Smooth muscle cell (in vitro differentiated cells): ENCODE measurements at regions not wholly inside any gene's neighbourhood (a gene's known extent, or its start where the extent isn't known, plus 50 kb on each side); places are given as distances from the start of the nearest gene placed in this dataset.

Source experiments
- DNase-seq: peaks from one replicate; lab custom pipeline; 2025; ENCODE audit not compliant: unreplicated experiment; lab: John Stamatoyannopoulos, UW
- H2AFZ ChIP-seq: fragments of 200-600 bp; sonication (generic); 2 replicates; pipeline ENCODE4 v1.6.0; 2016; ENCODE audit warnings: antibody characterized with exemption, low read depth, mild to moderate bottlenecking
- H3F3A ChIP-seq: fragments of 200-600 bp; sonication (generic); 2 replicates; pipeline ENCODE4 v1.6.0; 2017; ENCODE audit warnings: antibody characterized with exemption, low read depth
- H3K27ac ChIP-seq: fragments of 200-600 bp; sonication (generic); 2 replicates; pipeline ENCODE4 v1.5.1; 2016; ENCODE audit warnings: low read depth, mild to moderate bottlenecking
- H3K27me3 ChIP-seq: fragments of 200-600 bp; sonication (generic); 2 replicates; pipeline ENCODE4 v1.6.1; 2016; ENCODE audit warnings: low read depth, mild to moderate bottlenecking
- H3K36me3 ChIP-seq: fragments of 200-600 bp; sonication (generic); 2 replicates; pipeline ENCODE4 v1.5.1; 2016; ENCODE audit warnings: low read depth
- H3K4me1 ChIP-seq: fragments of 200-600 bp; sonication (generic); 2 replicates; pipeline ENCODE4 v1.5.1; 2016; ENCODE audit warnings: low read depth
- H3K4me2 ChIP-seq: fragments of 200-600 bp; sonication (generic); 2 replicates; pipeline ENCODE4 v1.6.0; 2016; ENCODE audit warnings: mild to moderate bottlenecking
- H3K4me3 ChIP-seq: fragments of 200-600 bp; sonication (generic); 2 replicates; pipeline ENCODE4 v1.5.1; 2016; ENCODE audit warnings: mild to moderate bottlenecking
- H3K79me2 ChIP-seq: fragments of 200-600 bp; sonication (generic); 2 replicates; pipeline ENCODE4 v1.6.0; 2016; ENCODE audit warnings: low read depth, mild to moderate bottlenecking
- H3K9ac ChIP-seq: fragments of 200-600 bp; sonication (generic); 2 replicates; pipeline ENCODE4 v1.6.0; 2016; ENCODE audit warnings: low read depth
- H3K9me3 ChIP-seq: fragments of 200-600 bp; sonication (generic); replicated peaks from 2 replicates; pipeline ENCODE4 v1.5.1; 2016; ENCODE audit warnings: low read depth
- H4K20me1 ChIP-seq: fragments of 200-600 bp; sonication (generic); 2 replicates; pipeline ENCODE4 v1.6.0; 2016; ENCODE audit warnings: low read depth
- CTCF ChIP-seq: fragments of 200-600 bp; sonication (generic); IDR thresholded peaks from 2 replicates; pipeline ENCODE4 v1.5.1; 2017; ENCODE audit warnings: borderline replicate concordance, mild to moderate bottlenecking, antibody characterized with exemption; ENCODE audit not compliant: insufficient read depth, poor library complexity, severe bottlenecking
- WGBS: methylation state at CpG from one replicate; pipeline ENCODE4 v1.1.7; 2016; ENCODE audit warnings: low lambda C conversion rate; 5-methylcytosine and 5-hydroxymethylcytosine counted together

DNA sequence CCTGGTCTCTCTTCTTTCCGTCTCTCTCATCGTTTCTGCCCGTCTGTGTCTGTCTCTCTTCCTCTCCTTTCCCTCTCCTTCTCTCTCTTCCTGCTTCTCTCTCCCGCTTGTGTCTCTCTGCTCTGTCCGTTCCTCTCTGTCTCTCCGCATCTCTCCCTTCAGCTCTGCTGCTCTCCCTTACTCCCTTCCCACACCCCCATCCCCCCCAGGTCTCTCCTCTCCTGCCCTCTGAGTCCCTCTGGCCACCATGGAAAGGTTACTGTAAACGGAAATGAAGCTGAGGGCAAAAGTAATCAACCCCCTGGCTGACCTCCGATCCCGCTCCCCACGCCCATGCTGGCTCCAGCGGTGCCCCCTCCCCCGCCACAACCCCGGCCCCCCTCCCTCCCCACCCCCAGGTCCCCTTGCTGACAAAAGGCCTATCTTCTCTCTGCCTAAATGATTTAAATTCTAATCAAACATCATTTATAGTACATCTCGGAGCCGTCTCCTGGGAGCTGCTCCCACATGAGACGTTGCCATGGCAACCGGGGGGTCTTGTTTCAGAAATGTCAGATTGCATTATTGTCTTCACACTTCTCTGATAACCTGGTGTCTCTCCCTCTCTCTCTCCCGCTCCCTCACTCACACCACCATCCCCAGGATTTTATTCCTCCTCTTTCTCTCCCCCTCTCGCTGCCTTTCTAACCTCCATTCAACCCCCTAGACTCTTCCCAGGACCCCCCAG lies 203.8 kb downstream of the RBM19 start:
- no peak overlapping the region for H3K9ac ChIP-seq
- H3K36me3 ChIP-seq, result no peaks in the 10 kb centered on the region
- H3F3A ChIP-seq, result no peaks in the 10 kb centered on the region
- H3K79me2 ChIP-seq, result no peaks in the 10 kb centered on the region
- H3K4me2 ChIP-seq, result no peak overlapping the region
- DNase-seq, result no peak
- H3K27me3 ChIP-seq, result peaks cover 7% of the 10 kb centered on the region
- WGBS, result 66% methylated on average over 18 of the region's 19 CpGs
- H3K9me3 ChIP-seq, result no peaks in the 10 kb centered on the region
- H3K27ac ChIP-seq, result no peak overlapping the region
- no peaks in the 10 kb centered on the region for H3K4me1 ChIP-seq
- H3K4me3 ChIP-seq, result no peak overlapping the region
- no peak overlapping the region for H2AFZ ChIP-seq
- no peaks in the 10 kb centered on the region for H4K20me1 ChIP-seq
- no peak for TF ChIP-seq CTCF

DNA sequence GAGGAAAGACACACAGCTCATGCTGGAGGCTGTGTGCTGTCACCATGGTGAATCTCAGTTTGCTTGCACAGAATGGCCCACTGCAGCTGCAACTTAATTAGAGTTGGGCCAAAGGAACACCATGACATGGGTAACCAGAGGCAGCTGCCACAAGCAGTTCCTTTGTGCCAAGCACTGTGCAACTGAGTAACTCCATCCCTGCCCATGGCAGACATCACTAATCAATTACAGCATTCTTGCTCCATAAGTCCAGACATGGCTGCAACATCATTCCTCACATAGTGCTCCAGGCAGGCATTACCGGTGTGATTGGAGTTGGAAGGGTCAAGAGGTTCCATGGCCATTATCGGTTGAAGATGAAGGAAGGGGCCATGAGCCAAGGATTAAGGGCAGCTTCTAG lies 207.0 kb downstream of the RBM19 start:
- Histone ChIP-seq H3K4me1 (no peaks in the 10 kb centered on the region), H4K20me1 (no peaks in the 10 kb centered on the region), H3K4me3 (no peak overlapping the region), H3K27me3 (peaks cover 9% of the 10 kb centered on the region), H3K79me2 (no peaks in the 10 kb centered on the region), H3K27ac (no peak overlapping the region), H3K4me2 (no peak overlapping the region), H3K9ac (no peak overlapping the region), H2AFZ (no peak overlapping the region), H3F3A (no peaks in the 10 kb centered on the region), H3K36me3 (no peaks in the 10 kb centered on the region), H3K9me3 (no peaks in the 10 kb centered on the region)
- WGBS, result 95% methylated on average over 2 of the region's 2 CpGs
- DNase-seq, result no peak
- no peak for TF ChIP-seq CTCF

- TF ChIP-seq CTCF, result no peak
- Histone ChIP-seq H3K9ac (no peak overlapping the region), H3K36me3 (no peaks in the 10 kb centered on the region), H3K4me1 (no peaks in the 10 kb centered on the region), H3K9me3 (no peaks in the 10 kb centered on the region), H2AFZ (no peak overlapping the region), H3K4me3 (no peak overlapping the region), H4K20me1 (no peaks in the 10 kb centered on the region), H3K79me2 (no peaks in the 10 kb centered on the region), H3K27ac (no peak overlapping the region), H3K4me2 (no peak overlapping the region), H3F3A (no peaks in the 10 kb centered on the region), H3K27me3 (peaks cover 9% of the 10 kb centered on the region)
- 65% methylated on average over 6 of the region's 6 CpGs for WGBS
- DNase-seq, result no peak
These were observed 207.8 kb downstream of the RBM19 start for GRCh38 chr12:113758165-113758924.
